K562 (cell line): ENCODE measurements at regions not wholly inside any gene's neighbourhood (a gene's known extent, or its start where the extent isn't known, plus 50 kb on each side); places are given as distances from the start of the nearest gene placed in this dataset.
"Not testable (repeated sequence)": the region's sequence is repeated elsewhere in the genome, so short reads cannot be mapped to it uniquely, and the experiment has no call there.

Experiments used
- ATAC-seq: fragments of 200-7000 bp; cut with Tn5 transposase; 3 replicates; pipeline ENCODE4 v1.9.1; 2020; ENCODE audit warnings: moderate library complexity
- BruUV-seq: library from RNA; stranded (reverse); fragments of 400-500 nt; replicated peaks from 2 replicates; lab custom pipeline; 2021; lab: Mats Ljungman, UMichigan
- CTCF ChIA-PET: fragments of 300-600 bp; formaldehyde crosslinking; extraction: SDS; loops from one replicate; lab custom pipeline; 2021; ENCODE audit warnings: low intra/inter-chr PET ratio; lab: Yijun Ruan, JAX
- POLR2A ChIA-PET: fragments of 300-600, 350-650 bp; sonication (Branson Sonifier 250); formaldehyde crosslinking; extraction: SDS; loops from one replicate; lab custom pipeline; 2021; ENCODE audit warnings: antibody characterized with exemption, inconsistent platforms; lab: Yijun Ruan, JAX
- DNase-seq, 4 experiments: peaks; one replicate each; pipeline versions ENCODE4 v3.0.0 to v3.0.0-alpha.2; 2011 to 2018; ENCODE audit warnings: low spot score in 3 of 4, mixed read lengths in 3 of 4; ENCODE audit errors: extremely low read depth in 1 of 4
- FAIRE-seq: peaks from 2 replicates; lab custom pipeline; 2011; peaks lifted over from hg19 to GRCh38; lab: Jason Lieb, UNC
- H2AFZ ChIP-seq: 2 replicates; pipeline ENCODE4 v1.6.0; 2011; ENCODE audit warnings: low read depth, low read length, control low read depth, inconsistent platforms
- H3K27ac ChIP-seq: fragments of 200-600 bp; 3 replicates; pipeline ENCODE4 v1.8.0; 2011; ENCODE audit warnings: low read depth, mild to moderate bottlenecking, control low read depth, inconsistent platforms, low read length, moderate library complexity, mixed read lengths; ENCODE audit errors: extremely low read depth
- H3K27me3 ChIP-seq, 2 experiments: fragments of 300-600 bp in 1 of 2; 2 replicates in 1 of 2; 3 replicates in 1 of 2; pipeline versions ENCODE4 v1.6.0 to v1.8.0; 2011; ENCODE audit warnings: inconsistent platforms in 2 of 2, low read length in 2 of 2, mild to moderate bottlenecking in 1 of 2, mixed read lengths in 1 of 2, moderate library complexity in 1 of 2; ENCODE audit not compliant: control insufficient read depth in 2 of 2, insufficient read depth in 2 of 2
- H3K36me3 ChIP-seq: fragments of 300-600 bp; 3 replicates; pipeline ENCODE4 v1.8.0; 2011; ENCODE audit warnings: mild to moderate bottlenecking, low read length, inconsistent platforms; ENCODE audit not compliant: control insufficient read depth, insufficient read depth
- H3K4me1 ChIP-seq, 2 experiments: fragments of 200-600 bp in 1 of 2; replicated peaks in 1 of 2; 2 replicates in 1 of 2; 3 replicates in 1 of 2; pipeline versions ENCODE4 v1.5.1 to v1.8.0; 2011; ENCODE audit warnings: inconsistent platforms in 2 of 2, low read length in 2 of 2, mild to moderate bottlenecking in 1 of 2, mixed read lengths in 1 of 2, moderate library complexity in 1 of 2; ENCODE audit not compliant: control insufficient read depth in 2 of 2, insufficient read depth in 2 of 2
- H3K4me2 ChIP-seq: 2 replicates; pipeline ENCODE4 v1.6.1; 2011; ENCODE audit warnings: low read length, control low read depth, inconsistent platforms, mixed read lengths; ENCODE audit not compliant: insufficient read depth
- H3K4me3 ChIP-seq: fragments of 200-600 bp; sonication (generic), shearing (Covaris generic); 2 replicates; pipeline ENCODE4 v1.5.1; 2016; ENCODE audit warnings: control low read depth, inconsistent platforms
- H3K79me2 ChIP-seq: fragments of 200-600 bp; 3 replicates; pipeline ENCODE4 v1.8.0; 2011; ENCODE audit warnings: low read length, inconsistent platforms; ENCODE audit not compliant: control insufficient read depth, insufficient read depth
- H3K9ac ChIP-seq, 2 experiments: 2 replicates each; pipeline versions ENCODE4 v1.6.0 to v1.6.1; 2011; ENCODE audit warnings: low read depth in 2 of 2, low read length in 2 of 2, control low read depth in 1 of 2, inconsistent platforms in 1 of 2, mild to moderate bottlenecking in 1 of 2, mixed read lengths in 1 of 2; ENCODE audit not compliant: insufficient read depth in 1 of 2
- H3K9me1 ChIP-seq: one replicate; pipeline ENCODE4 v1.6.0; 2011; ENCODE audit warnings: inconsistent platforms, mild to moderate bottlenecking, low read length, moderate library complexity; ENCODE audit not compliant: control insufficient read depth, insufficient read depth
- H3K9me3 ChIP-seq: replicated peaks from 2 replicates; pipeline ENCODE4 v1.5.1; 2011; ENCODE audit warnings: low read depth, low read length, inconsistent platforms; ENCODE audit not compliant: control insufficient read depth, insufficient read depth
- H4K20me1 ChIP-seq: replicated peaks from 2 replicates; pipeline ENCODE4 v1.6.1; 2011; ENCODE audit warnings: low read length, inconsistent platforms, mixed read lengths; ENCODE audit not compliant: control insufficient read depth, insufficient read depth
- PRPF4 ChIP-seq: fragments of 200-400 bp; formaldehyde crosslinking; IDR thresholded peaks from one replicate; pipeline ENCODE4 v1.6.1; 2017; ENCODE audit warnings: low read length, low read depth, mild to moderate bottlenecking; ENCODE audit not compliant: insufficient read depth, poor library complexity, severe bottlenecking
- TAF1 ChIP-seq: IDR thresholded peaks from 2 replicates; pipeline ENCODE4 v1.6.1; 2011; ENCODE audit warnings: mild to moderate bottlenecking, low read length, moderate library complexity; ENCODE audit not compliant: insufficient read depth, control insufficient read depth, severe bottlenecking; ENCODE audit errors: extremely low read depth
- ZNF77 ChIP-seq: fragments of 250-450 bp; sonication (Bioruptor Pico); IDR thresholded peaks from 2 replicates; pipeline ENCODE4 v1.5.0; 2020
- WGBS: fragments of 100-300 bp; shearing (Covaris generic); methylation state at CpG from one replicate; pipeline ENCODE4 v1.1.6; 2016; ENCODE audit warnings: low coverage, mixed read lengths; ENCODE audit not compliant: insufficient coverage; ENCODE audit errors: missing lambda C conversion rate; 5-methylcytosine and 5-hydroxymethylcytosine counted together
- in situ Hi-C: fragments of 300-500 bp; cut with MboI; formaldehyde crosslinking; loops from 4 replicates; pipeline ENCODE4 v1.15.0; 2018; ENCODE audit warnings: inconsistent platforms, mixed read lengths
- intact Hi-C: fragments of 100-400 bp; cut with micrococcal nuclease; formaldehyde crosslinking; loops from 2 replicates; pipeline ENCODE4 v1.14.2; 2022
- TF ChIP-seq, protein P1 (sequence below): fragments of 450-650 bp; IDR thresholded peaks from 2 replicates; pipeline ENCODE4 v1.6.1; 2016; ENCODE audit warnings: mild to moderate bottlenecking, moderate library complexity
- TF ChIP-seq, protein P2 (sequence below): IDR thresholded peaks from 2 replicates; pipeline ENCODE4 v1.6.1; 2011; ENCODE audit not compliant: insufficient read length; ENCODE audit errors: extremely low read depth

DNA sequence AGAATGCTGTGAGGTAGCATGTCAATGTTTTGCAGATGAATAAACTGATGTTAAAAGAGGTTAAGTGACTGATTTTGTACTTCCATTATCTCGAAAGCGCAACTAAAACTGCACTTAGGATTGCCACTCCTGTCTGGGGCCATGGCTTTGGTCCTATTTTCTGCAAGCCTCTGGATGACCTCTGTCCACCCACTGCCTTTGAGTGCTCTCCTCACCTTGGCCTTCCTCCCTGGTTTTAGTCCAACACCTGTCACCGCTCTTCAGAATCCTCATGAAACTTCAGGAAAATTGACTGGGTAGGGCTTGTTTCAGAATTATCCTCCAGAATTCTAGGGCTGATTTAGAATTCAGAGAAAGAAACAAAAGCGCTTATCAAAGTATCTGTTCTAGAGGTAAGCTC lies 51.1 kb upstream of the HNMT start (continued):
- TF ChIP-seq, protein P1, sequence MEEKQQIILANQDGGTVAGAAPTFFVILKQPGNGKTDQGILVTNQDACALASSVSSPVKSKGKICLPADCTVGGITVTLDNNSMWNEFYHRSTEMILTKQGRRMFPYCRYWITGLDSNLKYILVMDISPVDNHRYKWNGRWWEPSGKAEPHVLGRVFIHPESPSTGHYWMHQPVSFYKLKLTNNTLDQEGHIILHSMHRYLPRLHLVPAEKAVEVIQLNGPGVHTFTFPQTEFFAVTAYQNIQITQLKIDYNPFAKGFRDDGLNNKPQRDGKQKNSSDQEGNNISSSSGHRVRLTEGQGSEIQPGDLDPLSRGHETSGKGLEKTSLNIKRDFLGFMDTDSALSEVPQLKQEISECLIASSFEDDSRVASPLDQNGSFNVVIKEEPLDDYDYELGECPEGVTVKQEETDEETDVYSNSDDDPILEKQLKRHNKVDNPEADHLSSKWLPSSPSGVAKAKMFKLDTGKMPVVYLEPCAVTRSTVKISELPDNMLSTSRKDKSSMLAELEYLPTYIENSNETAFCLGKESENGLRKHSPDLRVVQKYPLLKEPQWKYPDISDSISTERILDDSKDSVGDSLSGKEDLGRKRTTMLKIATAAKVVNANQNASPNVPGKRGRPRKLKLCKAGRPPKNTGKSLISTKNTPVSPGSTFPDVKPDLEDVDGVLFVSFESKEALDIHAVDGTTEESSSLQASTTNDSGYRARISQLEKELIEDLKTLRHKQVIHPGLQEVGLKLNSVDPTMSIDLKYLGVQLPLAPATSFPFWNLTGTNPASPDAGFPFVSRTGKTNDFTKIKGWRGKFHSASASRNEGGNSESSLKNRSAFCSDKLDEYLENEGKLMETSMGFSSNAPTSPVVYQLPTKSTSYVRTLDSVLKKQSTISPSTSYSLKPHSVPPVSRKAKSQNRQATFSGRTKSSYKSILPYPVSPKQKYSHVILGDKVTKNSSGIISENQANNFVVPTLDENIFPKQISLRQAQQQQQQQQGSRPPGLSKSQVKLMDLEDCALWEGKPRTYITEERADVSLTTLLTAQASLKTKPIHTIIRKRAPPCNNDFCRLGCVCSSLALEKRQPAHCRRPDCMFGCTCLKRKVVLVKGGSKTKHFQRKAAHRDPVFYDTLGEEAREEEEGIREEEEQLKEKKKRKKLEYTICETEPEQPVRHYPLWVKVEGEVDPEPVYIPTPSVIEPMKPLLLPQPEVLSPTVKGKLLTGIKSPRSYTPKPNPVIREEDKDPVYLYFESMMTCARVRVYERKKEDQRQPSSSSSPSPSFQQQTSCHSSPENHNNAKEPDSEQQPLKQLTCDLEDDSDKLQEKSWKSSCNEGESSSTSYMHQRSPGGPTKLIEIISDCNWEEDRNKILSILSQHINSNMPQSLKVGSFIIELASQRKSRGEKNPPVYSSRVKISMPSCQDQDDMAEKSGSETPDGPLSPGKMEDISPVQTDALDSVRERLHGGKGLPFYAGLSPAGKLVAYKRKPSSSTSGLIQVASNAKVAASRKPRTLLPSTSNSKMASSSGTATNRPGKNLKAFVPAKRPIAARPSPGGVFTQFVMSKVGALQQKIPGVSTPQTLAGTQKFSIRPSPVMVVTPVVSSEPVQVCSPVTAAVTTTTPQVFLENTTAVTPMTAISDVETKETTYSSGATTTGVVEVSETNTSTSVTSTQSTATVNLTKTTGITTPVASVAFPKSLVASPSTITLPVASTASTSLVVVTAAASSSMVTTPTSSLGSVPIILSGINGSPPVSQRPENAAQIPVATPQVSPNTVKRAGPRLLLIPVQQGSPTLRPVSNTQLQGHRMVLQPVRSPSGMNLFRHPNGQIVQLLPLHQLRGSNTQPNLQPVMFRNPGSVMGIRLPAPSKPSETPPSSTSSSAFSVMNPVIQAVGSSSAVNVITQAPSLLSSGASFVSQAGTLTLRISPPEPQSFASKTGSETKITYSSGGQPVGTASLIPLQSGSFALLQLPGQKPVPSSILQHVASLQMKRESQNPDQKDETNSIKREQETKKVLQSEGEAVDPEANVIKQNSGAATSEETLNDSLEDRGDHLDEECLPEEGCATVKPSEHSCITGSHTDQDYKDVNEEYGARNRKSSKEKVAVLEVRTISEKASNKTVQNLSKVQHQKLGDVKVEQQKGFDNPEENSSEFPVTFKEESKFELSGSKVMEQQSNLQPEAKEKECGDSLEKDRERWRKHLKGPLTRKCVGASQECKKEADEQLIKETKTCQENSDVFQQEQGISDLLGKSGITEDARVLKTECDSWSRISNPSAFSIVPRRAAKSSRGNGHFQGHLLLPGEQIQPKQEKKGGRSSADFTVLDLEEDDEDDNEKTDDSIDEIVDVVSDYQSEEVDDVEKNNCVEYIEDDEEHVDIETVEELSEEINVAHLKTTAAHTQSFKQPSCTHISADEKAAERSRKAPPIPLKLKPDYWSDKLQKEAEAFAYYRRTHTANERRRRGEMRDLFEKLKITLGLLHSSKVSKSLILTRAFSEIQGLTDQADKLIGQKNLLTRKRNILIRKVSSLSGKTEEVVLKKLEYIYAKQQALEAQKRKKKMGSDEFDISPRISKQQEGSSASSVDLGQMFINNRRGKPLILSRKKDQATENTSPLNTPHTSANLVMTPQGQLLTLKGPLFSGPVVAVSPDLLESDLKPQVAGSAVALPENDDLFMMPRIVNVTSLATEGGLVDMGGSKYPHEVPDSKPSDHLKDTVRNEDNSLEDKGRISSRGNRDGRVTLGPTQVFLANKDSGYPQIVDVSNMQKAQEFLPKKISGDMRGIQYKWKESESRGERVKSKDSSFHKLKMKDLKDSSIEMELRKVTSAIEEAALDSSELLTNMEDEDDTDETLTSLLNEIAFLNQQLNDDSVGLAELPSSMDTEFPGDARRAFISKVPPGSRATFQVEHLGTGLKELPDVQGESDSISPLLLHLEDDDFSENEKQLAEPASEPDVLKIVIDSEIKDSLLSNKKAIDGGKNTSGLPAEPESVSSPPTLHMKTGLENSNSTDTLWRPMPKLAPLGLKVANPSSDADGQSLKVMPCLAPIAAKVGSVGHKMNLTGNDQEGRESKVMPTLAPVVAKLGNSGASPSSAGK: no peak
- no peak for TF ChIP-seq PRPF4
- TF ChIP-seq TAF1: no peak
- no peak for TF ChIP-seq ZNF77
- TF ChIP-seq, protein P2, sequence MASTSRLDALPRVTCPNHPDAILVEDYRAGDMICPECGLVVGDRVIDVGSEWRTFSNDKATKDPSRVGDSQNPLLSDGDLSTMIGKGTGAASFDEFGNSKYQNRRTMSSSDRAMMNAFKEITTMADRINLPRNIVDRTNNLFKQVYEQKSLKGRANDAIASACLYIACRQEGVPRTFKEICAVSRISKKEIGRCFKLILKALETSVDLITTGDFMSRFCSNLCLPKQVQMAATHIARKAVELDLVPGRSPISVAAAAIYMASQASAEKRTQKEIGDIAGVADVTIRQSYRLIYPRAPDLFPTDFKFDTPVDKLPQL: no peak

DNA sequence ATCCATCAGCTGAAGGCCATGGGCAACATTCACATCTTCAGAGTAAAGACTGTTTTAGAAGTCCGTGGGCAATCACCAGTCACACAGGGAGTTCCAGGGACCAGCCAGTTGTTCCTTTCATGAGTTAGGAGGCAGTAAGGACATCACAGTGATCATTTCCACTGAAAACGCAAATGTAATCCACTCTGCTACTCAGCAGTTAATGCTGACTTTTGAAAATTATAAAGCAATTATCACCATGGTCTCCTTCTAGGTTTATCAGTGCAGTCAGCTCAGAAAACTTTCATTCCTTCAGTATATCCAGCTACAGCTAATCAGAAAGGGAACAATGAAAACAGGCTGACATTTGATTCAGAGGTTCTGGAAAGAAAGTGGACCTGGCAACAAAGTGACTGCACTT lies 50.6 kb upstream of the HNMT start:
- DNase-seq, H3K4me1 ChIP-seq, H3K9me3 ChIP-seq, H3K9ac ChIP-seq, H3K27me3 ChIP-seq, FAIRE-seq, BruUV-seq, ATAC-seq, CTCF ChIA-PET, H3K79me2 ChIP-seq, H3K36me3 ChIP-seq, H3K27ac ChIP-seq, POLR2A ChIA-PET, H4K20me1 ChIP-seq, H3K4me2 ChIP-seq, H3K4me3 ChIP-seq, intact Hi-C loops, H2AFZ ChIP-seq, H3K9me1 ChIP-seq: not testable (repeated sequence)
- in situ Hi-C loops: loop anchor here (10.0 kb wide), 1 partner anchor 911 kb away; no protein-coding TSS in a partner anchor
- WGBS: 0% methylated on average over 2 of the region's 2 CpGs
